ENCODE measurements at regions not wholly inside any gene's neighbourhood (a gene's known extent, or its start where the extent isn't known, plus 50 kb on each side); places are given as distances from the start of the nearest gene placed in this dataset.
A peak's percentile ranks its signal among the peaks of the same experiment; 100 is the strongest.

GRCh38 chr3:165513715-165514701 is 317.8 kb upstream of the SLITRK3 start (continued):
- no peak for TF ChIP-seq E2F8 (IDR thresholded peaks at IDR 0.05; ENCODE audit: low read depth, partially characterized antibody)

GRCh38 chr3:165507576-165507975 is 311.4 kb upstream of the SLITRK3 start:
- no peak; the same call in 2 of the 3 replicates for ATAC-seq
- in situ Hi-C loops (cut with MboI) (no loop called here), intact Hi-C loops (cut with micrococcal nuclease; ENCODE audit: unreplicated experiment) (no loop called here)
- ChIA-PET RAD21 (ENCODE audit: unreplicated experiment) (no interaction called here), POLR2A (no interaction called here), CTCF (no interaction called here), SMC1A (ENCODE audit: uncharacterized antibody, unreplicated experiment) (no interaction called here)
- no peak for FAIRE-seq
- H3K4me1 ChIP-seq (ENCODE audit: control insufficient read depth, insufficient read depth, low read length): no peaks in the 10 kb centered on the region
- no peak for TF ChIP-seq HDAC6 (IDR thresholded peaks at IDR 0.05; ENCODE audit: unreplicated experiment)
- peak; percentile 46 for TF ChIP-seq MEF2B (IDR thresholded peaks at IDR 0.05; ENCODE audit: partially characterized antibody, poor library complexity, severe bottlenecking)
- no peak for TF ChIP-seq NFIC (IDR thresholded peaks at IDR 0.05; ENCODE audit: low read depth, low read length)
- no peak for DNase-seq (ENCODE audit: low read depth, low spot score)
- no peak overlapping the region for H2AFZ ChIP-seq (ENCODE audit: control insufficient read depth, low read depth, low read length)
- no peaks in the 10 kb centered on the region for H4K20me1 ChIP-seq (ENCODE audit: control insufficient read depth, insufficient read depth)
- no peaks in the 10 kb centered on the region; the same call in 2 of the 3 replicates for H3K9me3 ChIP-seq (replicated peaks; ENCODE audit: control insufficient read depth, insufficient read depth, low read length)
- H3K4me3 ChIP-seq: no peak overlapping the region
- H3K27me3 ChIP-seq (replicated peaks in 1 of 2; ENCODE audit: control insufficient read depth in 2 of 2, insufficient read depth in 2 of 2, low read length in 1 of 2): no peaks in the 10 kb centered on the region
- WGBS (ENCODE audit: insufficient coverage, insufficient replicate concordance, low lambda C conversion rate, missing lambda C conversion rate): 2% methylated on average over 3 of the region's 3 CpGs
- no peak overlapping the region for H3K4me2 ChIP-seq (ENCODE audit: control insufficient read depth, insufficient read depth)
- no peak overlapping the region for H3K27ac ChIP-seq (ENCODE audit: control insufficient read depth, insufficient read depth)
- no peak overlapping the region for H3K9ac ChIP-seq (ENCODE audit: control insufficient read depth, insufficient read depth, low read length)
- no peaks in the 10 kb centered on the region for H3K79me2 ChIP-seq (ENCODE audit: control insufficient read depth, insufficient read depth, low read length)
- H3K36me3 ChIP-seq (ENCODE audit: control insufficient read depth in 2 of 2, insufficient read depth in 2 of 2, low read length in 1 of 2): no peaks in the 10 kb centered on the region
- BruUV-seq (replicated peaks): no TSS peak

All from GM12878 (cell line).